ENCODE measurements at regions not wholly inside any gene's neighbourhood (a gene's known extent, or its start where the extent isn't known, plus 50 kb on each side); places are given as distances from the start of the nearest gene placed in this dataset.

DNA sequence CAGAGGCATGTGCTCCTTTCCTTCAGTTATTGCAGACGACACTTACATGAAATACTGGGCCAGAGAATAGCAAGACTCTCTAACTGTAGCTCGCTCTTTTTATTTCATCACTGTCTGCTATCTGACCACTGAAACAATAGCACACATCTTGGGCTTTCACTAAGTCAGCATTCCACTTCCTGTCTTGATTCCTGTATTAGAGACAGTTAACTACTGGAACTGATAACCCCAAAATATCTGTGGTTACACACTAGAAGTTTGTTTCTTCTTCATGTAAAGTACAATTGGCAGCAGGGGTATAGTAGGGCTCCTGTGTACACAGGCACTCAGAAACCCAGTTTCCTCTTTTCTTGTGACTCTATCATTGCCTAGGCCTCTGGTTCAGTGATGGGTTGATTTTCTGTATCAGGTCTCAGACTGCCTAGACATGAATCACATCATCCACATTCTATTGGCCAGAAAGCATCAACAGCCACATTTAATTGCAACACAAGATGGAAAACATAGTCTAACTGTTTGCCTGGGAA is 230.2 kb upstream of the CD96 start:
- peak; percentile 31 for DNase-seq (ENCODE audit: low read depth)

DNA sequence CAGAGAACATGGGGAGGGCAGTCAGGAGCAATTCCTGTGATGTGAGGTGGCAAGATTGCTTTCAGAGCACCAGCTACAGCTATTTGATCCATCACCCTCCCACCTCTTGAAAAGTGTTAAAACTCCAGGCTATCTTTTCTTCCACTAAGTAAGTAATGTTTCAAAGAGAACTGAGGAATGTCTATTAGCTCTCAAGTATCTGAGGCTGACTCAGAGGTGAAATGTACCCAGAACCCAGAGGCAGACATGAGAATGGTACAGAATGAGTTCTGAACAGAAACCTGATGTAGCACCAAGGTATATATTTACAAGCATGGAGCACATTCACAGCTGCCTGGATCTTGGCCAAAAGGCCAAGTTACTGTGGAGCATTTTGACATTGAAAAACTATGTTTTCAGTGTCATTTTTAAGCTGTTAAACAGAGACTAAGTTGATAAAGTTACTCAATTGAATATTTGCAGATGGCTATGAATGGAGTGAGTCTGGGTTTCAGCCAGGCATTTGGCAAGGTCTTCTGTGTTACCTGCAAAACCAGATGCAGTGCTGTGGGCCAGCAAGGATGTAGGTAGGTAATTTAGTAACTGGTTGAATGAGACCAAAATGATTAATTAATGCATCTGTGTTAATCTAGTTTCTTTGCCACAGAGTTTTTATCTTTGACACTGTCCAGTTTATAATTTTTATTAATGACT is 227.7 kb upstream of the CD96 start:
- peak; percentile 61 for DNase-seq (ENCODE audit: low read depth)

DNA sequence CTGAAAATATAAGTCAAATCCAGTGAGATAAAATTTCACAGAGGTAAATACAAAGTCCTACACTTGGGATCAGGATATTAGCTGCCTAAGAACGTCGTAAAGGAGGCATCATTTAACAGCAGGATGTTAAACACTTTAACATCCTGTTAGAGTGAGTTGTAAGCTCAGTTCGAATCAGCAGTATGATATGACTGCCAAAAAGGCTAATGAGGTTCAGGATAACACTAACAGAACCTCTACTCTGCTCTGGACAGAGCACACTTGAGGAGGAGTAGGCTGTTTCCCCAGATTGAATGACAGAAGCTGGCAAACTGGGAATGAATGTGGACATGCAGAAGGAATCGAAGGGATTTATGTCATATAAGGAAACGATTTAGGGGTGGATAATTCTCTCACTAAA is 227.1 kb upstream of the CD96 start:
- DNase-seq (ENCODE audit: low read depth) = no peak

DNA sequence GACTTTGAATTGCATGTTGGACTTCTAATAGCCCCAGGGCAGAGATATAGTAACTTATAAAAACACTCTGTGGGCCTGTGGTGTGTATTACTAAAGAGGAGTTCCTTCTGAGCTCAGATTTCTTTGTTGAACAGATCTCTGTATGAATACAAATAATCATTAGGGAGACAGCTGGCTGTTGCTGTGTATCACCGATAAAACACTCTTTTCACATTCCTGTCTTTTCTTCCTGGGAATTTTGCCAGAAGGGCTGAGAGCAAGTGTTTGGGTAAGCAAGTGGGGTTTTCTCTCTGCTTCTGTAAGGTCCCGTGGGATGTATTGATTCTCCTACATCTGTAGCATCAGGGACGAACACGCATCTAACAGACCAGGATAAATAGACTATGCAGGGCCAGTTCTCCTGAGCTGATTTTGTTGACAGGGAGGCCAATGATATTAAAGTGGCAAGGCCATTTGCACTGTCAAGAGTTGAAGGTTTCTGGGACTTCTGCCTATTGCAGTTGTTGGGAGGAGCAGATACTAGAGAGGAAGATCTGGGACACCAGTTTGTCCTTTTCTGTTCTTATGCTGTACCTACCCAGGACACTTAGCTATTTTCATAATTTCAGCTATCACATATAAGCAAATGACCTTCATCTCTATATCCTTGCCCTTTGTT is 225.9 kb upstream of the CD96 start:
- DNase-seq (ENCODE audit: low read depth) = peak; percentile 60

DNA sequence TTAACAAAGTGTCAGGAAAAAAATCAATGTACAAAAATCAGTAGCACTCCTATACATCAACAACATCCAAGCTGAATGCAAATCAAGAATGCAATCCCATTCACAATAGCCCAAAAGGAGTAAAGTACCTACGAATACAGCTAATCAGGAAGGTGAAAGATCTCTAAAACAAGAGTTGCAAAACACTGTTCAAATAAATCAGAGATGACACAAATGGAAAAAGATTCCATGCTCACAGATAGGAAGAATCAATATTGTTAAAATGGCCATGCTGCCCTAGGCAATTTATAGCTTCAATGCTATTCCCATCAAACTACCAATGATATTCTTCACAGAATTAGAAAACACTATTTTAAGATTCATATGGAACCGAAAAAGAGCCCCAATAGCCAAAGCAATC is 223.7 kb upstream of the CD96 start:
- no peak for DNase-seq (ENCODE audit: low read depth)

DNA sequence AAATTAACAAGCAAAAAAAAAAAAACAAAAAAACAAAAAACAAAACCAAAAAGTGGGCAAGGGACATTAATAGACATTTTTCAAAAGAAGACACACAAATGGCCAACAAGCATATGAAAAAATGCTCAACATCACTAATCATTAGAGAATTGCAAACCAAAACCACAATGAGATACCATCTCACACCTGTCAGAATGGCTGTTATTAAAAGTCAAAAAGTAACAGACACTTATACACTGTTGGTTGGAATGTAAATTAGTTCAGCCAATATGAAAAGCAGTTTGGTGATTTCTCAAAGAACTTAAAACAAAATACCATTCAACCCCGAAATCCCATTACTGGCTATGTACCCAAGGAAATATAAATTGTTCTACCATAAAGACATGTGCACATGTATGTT is 222.4 kb upstream of the CD96 start:
- DNase-seq (ENCODE audit: low read depth) = no peak

DNA sequence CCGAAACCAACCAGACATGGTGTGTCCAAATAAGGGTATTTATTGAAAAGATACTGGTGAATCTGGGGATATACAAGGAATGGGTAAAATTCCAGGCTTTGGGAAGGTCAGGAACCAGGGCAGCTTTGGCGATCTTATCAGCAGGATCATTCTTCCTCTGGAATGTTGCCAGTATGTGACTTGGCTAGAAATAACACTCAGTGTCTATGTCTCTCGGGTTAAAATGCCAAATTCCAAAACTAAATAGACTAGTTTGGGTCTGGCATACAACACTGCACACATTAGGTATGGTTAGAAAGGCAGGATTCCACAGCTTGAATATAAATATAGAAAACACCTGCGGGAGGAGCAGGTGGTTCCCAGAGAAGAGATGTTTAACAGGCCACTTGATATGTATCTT is 220.2 kb upstream of the CD96 start:
- no peak for DNase-seq (ENCODE audit: low read depth)

DNA sequence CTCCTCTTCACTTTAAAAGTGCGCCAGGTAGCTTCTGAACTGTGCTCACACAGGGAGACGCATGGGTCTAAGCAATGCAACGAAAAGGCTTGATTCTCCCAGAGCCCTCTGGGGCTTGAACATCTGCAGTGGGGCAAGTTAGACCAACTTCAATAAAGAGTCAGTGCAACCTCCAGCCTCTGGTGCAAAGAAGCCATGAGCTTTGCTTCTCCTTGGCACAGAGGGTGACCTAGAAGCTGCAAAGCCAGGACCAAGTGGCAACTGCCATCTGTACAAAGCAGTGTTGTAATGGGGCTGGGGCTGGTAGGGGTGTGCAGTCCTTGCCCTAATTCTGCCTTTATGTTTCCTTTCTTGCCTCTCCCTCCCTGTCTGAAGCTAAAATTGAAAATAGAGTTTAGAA is 219.0 kb upstream of the CD96 start:
- DNase-seq (ENCODE audit: low read depth) = no peak

DNA sequence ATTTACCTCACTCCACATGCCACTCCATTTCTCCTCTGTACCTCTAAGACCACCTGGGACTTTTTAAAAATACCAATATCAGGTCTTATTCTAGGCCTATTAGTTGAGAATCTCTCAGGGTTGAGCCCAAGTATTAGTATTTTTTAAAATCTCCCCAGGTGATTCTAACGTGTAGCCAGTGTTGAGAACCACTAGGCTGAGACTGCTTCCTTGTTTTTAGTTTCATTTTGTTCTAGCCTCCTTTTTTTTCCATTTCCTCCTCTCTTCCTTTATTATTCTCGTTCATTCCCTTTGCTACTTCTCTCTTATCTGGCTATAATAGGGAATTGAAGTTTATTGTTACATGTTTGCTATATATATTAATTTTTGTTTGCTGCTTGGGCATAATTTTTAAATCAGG is 217.8 kb upstream of the CD96 start:
- DNase-seq (ENCODE audit: low read depth) = no peak

DNA sequence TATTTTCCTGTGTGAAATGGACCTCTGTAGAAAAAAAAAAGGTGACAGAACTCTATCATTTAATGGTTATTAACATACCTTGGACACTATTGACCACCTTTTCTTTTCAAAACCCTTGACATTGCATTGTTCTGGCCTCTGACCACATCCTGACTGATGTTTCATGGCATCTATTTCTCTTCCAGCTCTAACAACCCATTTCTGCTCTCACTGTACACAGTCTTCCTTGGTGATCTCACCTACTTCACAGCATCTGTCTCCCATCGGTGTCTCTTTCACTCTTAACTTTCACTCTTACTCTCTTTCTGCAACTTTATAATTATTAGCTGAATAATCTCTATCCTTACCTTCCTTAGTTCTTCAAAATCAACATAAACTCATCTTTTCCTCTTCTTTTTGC is 217.4 kb upstream of the CD96 start:
- peak; percentile 38 for DNase-seq (ENCODE audit: low read depth)

DNA sequence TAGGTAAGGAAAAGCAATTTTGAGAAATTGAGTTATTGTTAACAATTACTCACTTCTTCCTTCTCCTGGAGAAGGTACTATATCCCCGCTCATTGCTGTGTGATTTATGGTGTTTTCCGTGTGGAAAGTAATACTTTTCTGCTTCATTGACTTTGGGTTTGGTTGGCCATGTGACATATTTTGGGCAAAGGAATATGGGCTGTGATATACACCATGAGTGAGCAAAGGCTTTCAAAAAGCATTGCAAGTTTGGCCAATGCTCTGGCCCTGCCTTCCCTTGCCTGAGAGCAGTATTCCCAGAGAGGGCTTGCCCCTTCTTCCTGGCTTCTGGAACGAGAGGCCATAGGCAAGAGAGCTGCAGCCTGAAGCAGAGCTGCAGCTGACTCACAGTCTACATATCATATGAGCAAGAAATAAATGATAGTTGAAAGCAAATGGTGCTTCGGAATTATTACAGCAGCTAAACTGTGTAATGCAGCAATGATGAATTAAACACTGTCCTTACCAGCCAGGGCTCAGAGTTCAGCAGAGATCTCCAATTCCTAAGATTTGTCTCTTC is 216.8 kb upstream of the CD96 start:
- no peak for DNase-seq (ENCODE audit: low read depth)

DNA sequence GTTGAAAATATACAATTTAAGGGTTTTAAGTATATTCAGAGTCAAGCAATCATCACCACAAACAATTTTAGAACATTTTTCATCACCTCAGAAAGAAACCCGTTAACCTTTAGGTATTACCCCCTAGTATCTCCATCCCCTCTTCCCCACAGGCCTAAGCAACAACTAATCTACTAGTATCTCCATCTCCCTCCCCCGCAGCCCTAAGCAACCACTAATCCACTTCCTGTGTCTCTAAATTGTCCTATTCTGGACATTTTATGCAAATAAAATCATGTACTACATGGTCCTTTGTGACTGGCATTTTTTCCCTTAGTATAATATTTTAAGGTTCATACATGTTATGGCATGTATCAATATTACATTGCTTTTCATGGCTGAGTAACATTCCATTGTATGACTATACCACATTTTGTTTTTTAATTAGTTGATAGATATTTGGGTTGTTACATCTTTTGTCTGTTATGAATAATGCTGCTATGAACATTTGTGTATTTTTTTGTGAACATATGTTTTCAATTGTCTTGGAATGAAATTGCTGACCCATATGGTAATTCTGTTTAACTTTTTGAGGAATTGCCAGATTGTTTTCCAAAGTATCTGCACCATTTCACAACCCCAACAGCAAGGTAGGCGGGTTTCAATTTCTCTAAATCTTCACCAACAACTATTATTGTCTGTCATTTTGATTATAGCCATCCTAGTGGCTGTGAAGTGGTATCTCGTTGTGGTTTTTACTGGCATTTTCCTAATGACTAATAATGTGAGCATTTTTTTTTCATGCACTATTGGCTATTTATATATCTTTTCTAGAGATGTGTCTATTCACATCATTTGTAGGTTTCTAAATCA is 215.6 kb upstream of the CD96 start:
- DNase-seq (ENCODE audit: low read depth) = no peak

DNA sequence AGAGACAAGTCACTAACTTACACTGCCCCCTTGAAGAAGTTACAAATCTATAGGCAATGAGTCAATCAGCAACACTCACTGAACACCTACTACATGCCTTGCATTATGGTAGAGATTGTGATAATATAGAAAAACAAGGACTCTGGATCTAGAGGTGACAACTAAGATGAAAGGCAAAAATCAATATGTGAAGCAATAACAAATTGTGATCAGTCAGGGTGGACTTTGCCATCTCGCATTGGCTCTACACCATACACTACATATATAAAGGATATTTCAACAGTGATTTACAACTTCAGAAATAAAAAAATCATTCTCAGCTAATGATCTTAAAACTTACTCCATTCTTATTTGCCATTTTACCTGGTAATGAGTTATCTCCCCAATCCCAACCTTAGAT is 210.7 kb upstream of the CD96 start:
- no peak for DNase-seq (ENCODE audit: low read depth)

DNA sequence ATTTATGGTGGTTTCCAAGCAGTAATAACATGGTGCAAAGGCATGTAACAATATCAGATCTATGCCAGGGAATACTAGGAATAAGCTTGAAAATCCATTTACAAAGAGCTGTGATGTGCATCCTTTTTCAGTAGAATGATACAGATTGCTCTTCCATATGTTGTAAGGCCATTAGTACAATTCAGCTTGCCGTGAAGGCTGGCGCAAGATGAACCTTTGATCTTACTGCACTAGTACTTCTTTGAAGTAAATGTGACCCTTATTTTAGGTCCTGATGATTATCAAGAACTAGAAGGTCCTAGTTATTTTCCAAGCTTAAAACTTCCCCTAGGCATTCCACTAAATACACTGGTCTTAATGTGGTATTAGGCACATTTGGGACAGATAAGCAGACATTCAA is 210.1 kb upstream of the CD96 start:
- no peak for DNase-seq (ENCODE audit: low read depth)

DNA sequence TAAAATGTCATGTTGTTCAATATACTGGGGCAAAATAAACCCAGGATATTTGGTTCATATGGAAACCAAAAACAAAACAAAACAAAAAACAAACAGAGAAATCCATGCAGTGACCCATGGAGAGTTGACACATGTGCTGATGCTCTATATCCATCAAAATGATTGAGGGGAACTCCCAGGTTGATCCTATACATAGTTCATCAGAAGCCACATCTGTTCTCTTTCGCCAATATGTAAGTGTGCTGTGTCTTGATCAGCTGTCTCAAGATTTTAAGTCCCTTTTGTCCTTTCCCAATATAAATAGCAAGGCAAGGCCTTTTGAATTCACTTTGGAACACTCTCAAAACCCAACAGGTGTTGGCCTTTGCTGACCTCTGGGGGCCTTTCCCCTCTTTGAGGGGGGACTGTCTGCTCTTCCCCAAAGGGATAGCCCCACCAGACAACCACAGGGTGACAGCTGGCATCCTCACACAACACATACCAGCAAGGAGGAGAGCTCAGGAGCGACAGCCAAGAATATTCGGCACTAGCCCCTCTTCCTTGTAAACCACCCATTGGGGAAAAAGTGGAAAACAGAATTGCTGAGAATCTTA is 209.4 kb upstream of the CD96 start:
- DNase-seq (ENCODE audit: low read depth) = no peak

DNA sequence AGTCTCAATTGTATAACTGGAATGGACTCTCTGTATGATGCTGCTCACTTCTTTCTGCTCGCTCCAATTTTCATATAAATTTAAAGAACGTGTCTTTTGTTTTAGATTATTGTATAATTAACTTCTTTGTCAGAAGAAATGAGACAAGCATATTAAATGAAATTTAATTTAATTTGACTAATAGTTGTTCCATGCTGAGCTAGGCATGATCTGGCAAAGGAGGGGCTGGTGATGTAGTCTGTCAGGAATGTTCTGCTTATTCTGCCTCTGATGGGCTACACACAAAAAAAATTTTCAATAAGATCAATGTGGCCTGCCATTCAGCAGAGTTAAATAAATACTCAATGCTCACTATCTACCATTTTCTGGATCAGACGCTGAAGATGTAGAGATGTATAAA is 208.4 kb upstream of the CD96 start:
- no peak for DNase-seq (ENCODE audit: low read depth)

DNA sequence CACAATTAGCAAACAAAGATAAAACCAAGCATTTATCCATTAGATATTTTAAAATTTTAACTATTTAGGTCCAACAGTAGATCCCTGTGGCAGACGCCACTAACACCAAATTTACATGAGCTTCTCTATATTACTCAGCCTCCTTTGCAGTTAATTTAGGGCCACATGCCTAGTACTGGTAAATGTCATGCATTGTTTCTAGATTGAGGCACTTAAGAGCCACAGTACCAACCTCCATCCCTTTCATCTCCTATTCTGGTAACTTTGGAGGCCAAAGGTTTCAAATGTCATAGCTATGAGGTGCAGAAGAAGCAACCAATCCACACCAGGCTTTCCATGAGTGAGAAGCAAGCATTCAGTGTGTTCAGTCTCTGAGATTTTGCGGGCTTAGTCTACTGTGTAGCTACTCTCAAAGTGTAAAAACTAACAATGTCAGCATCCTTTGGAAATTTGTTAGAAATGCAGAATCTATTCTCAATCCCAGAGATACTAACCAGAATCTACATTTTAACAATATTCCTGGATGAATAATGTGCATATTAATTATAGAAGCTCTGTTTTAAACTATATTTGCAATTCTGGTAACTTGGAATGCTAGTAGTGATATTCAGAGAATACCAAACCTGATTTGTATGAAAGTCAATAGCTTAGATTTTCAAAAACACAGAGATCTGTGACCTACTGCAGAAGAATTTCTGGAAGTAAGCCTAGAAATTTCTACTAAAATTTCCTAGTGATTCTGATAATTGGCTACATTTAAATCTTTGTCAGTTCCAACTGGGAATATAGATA is 206.3 kb upstream of the CD96 start:
- no peak for DNase-seq (ENCODE audit: low read depth)

DNA sequence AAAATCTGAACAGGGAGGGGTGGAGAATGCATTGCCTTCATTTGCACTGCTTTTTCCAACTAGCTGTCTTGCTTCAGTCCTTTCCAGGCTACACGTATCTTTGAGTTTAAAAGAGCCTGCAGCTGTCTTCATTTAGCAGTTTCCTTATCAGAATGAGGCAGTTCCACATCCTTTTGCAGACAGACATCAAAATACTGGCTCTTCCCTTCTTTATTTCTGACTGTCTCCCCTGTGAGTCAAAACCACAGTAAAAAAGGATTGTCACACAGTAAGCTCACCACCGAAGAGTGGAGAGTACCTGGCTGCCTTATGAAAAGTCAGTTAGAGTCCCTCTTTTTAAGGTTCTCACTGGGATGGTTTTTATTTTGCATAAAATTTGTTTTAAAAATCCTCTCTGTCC is 205.5 kb upstream of the CD96 start:
- no peak for DNase-seq (ENCODE audit: low read depth)

DNA sequence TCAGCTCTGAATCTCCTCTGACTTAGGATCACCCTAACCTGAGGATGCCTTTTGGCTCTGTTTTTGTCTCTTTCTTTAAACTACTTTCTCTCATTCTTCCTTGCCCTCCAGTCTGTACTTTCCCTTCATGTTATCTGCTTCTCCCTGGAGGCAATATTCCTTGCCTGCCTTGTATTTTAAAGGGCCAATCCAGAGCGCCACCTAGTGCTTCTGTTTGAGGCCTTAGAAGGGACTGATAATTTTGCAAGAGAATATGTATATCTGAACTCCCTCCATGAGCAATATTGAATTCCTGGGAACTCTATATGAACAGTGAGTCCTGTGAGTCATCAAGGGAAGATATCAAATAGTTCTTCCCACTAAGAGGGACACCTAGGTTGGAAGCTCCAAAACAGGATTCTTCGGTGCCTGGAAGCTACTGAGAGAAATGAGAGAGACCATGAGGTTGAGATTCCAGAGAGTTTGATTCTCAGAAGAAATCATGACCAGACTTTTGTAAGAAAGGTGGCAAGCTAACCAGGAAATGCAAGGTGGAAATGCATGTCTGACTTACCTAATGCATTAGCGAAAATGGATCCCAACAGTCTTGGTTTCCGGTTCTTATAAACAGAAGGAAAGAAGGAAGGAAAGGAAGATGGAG is 203.8 kb upstream of the CD96 start:
- peak; percentile 74 for DNase-seq (ENCODE audit: low read depth)

DNA sequence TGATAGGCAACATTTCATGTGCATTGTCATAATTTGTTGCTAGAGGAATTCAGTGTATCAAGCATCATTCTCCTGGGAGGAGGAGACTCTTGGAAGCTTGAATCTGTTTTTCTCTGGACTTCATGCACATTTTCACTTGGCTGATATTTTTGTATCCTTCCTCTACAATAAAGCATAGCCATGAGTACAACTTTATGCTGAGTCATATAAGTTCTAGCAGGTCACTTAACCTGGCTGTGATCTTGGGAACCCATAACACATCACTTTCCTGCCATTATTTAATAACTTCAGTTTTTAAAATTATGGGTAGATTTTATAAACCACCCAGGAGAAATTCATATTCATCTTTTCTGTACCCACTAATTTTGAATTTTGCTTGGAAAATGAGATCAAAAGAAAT is 203.0 kb upstream of the CD96 start:
- no peak for DNase-seq (ENCODE audit: low read depth)

DNA sequence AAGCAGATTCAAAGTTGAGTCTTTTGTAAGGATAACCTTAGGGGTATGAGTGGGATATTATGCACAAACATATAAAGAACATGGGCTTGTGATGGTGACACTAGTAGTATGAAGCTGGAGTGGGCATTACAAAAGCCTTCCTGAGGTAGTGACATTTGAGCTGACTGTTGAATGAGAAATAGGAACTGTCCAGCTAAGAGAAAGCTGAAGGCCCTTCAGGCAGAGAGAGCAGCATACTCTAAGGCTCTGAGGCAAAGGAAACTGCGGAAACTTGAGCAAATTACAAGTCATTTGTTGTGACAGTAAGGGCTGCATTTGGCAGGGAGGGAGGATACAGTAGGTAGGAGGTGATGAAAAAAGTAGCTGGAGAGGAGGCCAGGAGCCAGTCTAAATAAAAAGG is 190.7 kb upstream of the CD96 start:
- peak; percentile 24 for DNase-seq (ENCODE audit: low read depth)
